Endothelial cell (in vitro differentiated cells): ENCODE measurements at regions not wholly inside any gene's neighbourhood (a gene's known extent, or its start where the extent isn't known, plus 50 kb on each side); places are given as distances from the start of the nearest gene placed in this dataset.

Experiments used
- DNase-seq: peaks from one replicate; pipeline ENCODE4 v3.0.0; 2021; ENCODE audit warnings: low spot score
- H3K27ac Mint-ChIP-seq: one replicate; pipeline ENCODE4 v1.8.0; 2021; ENCODE audit warnings: mixed read lengths, inconsistent platforms; ENCODE audit not compliant: unreplicated experiment
- H3K27me3 Mint-ChIP-seq: one replicate; pipeline ENCODE4 v1.8.0; 2021; ENCODE audit warnings: mild to moderate bottlenecking, moderate library complexity, mixed read lengths, inconsistent platforms; ENCODE audit not compliant: unreplicated experiment
- H3K36me3 Mint-ChIP-seq: one replicate; pipeline ENCODE4 v1.8.0; 2021; ENCODE audit warnings: mild to moderate bottlenecking, low read depth, mixed read lengths, inconsistent platforms; ENCODE audit not compliant: unreplicated experiment
- H3K4me1 Mint-ChIP-seq: one replicate; pipeline ENCODE4 v1.8.0; 2021; ENCODE audit warnings: mild to moderate bottlenecking, mixed read lengths, inconsistent platforms; ENCODE audit not compliant: unreplicated experiment
- H3K4me3 Mint-ChIP-seq: one replicate; pipeline ENCODE4 v1.8.0; 2021; ENCODE audit warnings: mild to moderate bottlenecking, mixed read lengths, inconsistent platforms; ENCODE audit not compliant: unreplicated experiment
- H3K9me3 Mint-ChIP-seq: one replicate; pipeline ENCODE4 v1.8.0; 2021; ENCODE audit warnings: mixed read lengths, inconsistent platforms; ENCODE audit not compliant: unreplicated experiment
- CTCF ChIP-seq: fragments of 200-600 bp; sonication (generic); IDR thresholded peaks from one replicate; pipeline ENCODE4 v1.5.0; 2021; ENCODE audit warnings: antibody characterized with exemption; ENCODE audit not compliant: unreplicated experiment

GRCh38 chr3:168884353-168884903 is 779.1 kb downstream of the MECOM start:
- Mint-ChIP-seq H3K27ac (no peak overlapping the region), H3K36me3 (no peaks in the 10 kb centered on the region), H3K27me3 (no peaks in the 10 kb centered on the region), H3K9me3 (no peaks in the 10 kb centered on the region), H3K4me1 (no peaks in the 10 kb centered on the region), H3K4me3 (no peak overlapping the region)
- no peak for DNase-seq
- TF ChIP-seq CTCF, result no peak

DNA sequence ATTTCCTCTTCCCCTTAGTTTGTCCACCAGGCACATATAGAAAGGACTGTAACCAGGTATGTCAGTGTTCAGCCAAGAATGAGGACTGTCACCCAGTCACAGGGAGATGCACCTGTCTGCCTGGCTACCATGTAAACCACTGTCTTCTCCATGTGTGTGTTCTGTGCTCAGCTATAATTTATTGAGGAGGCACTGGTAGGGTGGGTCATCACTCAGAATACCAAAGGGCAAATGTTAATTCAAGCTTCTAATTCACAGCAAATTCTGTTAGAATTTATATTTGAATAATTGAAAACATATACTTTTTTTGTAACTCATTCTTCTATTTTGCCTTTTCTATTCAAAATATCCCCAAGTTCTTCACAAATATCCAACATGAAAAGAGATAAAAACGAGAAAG is 780.4 kb downstream of the MECOM start:
- DNase-seq, result no peak
- TF ChIP-seq CTCF, result no peak
- no peaks in the 10 kb centered on the region for H3K9me3 Mint-ChIP-seq
- H3K4me3 Mint-ChIP-seq, result no peak overlapping the region
- H3K4me1 Mint-ChIP-seq, result no peaks in the 10 kb centered on the region
- H3K27ac Mint-ChIP-seq, result no peak overlapping the region
- no peaks in the 10 kb centered on the region for H3K36me3 Mint-ChIP-seq
- no peaks in the 10 kb centered on the region for H3K27me3 Mint-ChIP-seq

GRCh38 chr3:168881804-168882203 is 781.7 kb downstream of the MECOM start:
- Mint-ChIP-seq H3K9me3 (no peaks in the 10 kb centered on the region), H3K4me3 (no peak overlapping the region), H3K36me3 (no peaks in the 10 kb centered on the region), H3K4me1 (peaks cover 6% of the 10 kb centered on the region), H3K27me3 (no peaks in the 10 kb centered on the region), H3K27ac (no peak overlapping the region)
- no peak for TF ChIP-seq CTCF
- no peak for DNase-seq

GRCh38 chr3:168878655-168879054 is 782.9 kb upstream of the GOLIM4 start:
- Mint-ChIP-seq H3K4me3 (no peak overlapping the region), H3K27ac (no peak overlapping the region), H3K9me3 (no peaks in the 10 kb centered on the region), H3K4me1 (peaks cover 19% of the 10 kb centered on the region), H3K36me3 (no peaks in the 10 kb centered on the region), H3K27me3 (no peaks in the 10 kb centered on the region)
- DNase-seq, result no peak
- no peak for TF ChIP-seq CTCF

DNA sequence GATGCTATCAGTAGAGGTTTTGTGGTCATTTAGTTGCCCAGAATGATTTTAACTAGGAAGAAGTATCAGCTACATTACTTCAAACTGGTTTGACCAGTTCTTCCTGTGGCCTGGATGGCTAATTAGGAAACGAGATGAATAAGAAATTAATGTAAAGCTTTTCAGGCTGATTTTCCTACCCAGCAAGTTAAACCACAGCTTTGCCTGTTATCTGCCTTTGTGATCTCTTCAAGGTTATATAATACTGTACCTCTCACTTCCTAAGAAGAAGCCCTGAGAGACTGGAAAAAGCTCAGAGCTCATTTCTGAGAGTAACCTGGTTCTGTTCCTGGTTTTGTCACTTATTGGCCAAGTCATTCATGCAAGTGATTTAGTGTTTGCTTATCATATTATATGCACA is 782.2 kb upstream of the GOLIM4 start:
- Mint-ChIP-seq H3K36me3 (no peaks in the 10 kb centered on the region), H3K4me3 (no peak overlapping the region), H3K27ac (peak overlapping the region; percentile 41), H3K4me1 (peaks cover 20% of the 10 kb centered on the region), H3K27me3 (no peaks in the 10 kb centered on the region), H3K9me3 (no peaks in the 10 kb centered on the region)
- TF ChIP-seq CTCF, result no peak
- DNase-seq, result no peak
